ENCODE measurements at regions not wholly inside any gene's neighbourhood (a gene's known extent, or its start where the extent isn't known, plus 50 kb on each side); places are given as distances from the start of the nearest gene placed in this dataset.

DNA sequence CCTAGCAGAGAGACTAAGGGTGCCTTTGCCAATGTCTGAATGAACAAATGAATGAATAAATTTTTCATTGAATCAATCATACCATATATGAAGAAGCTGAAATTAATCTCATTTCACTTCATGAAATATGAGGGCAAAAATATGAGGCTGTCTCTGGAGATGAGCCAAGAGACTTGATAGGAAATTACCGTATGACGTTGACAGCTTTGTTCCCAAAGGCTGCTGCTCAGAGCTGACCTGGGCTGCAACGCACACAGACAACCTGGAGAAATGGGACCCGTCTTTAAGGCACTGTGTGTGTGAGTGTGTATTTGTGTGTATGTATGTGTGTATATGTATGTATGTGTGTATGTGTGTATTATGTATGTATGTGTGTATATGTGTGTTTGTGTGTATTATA is 226.1 kb downstream of the IRX2 start:
- DNase-seq: no peak

DNA sequence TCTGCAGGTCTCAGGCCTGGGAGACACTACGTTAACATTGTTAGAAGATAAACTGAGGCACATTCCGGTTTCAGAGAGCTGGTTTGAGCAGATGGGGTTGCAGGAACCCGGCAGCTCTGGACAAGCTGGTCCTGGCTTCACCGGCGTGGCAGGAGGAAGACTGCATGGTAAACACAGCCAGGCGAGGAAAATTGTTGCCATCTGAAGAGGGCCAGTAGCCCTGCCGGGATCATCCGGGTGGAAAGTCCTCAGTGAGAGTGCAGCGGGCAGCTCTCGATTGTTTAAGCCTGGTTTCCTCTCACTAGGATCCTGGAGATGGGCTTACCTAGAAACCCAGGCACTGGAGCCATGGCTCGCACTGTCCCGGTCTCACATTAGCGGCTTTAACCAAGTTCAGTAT is 226.9 kb downstream of the IRX2 start:
- no peak for DNase-seq

DNA sequence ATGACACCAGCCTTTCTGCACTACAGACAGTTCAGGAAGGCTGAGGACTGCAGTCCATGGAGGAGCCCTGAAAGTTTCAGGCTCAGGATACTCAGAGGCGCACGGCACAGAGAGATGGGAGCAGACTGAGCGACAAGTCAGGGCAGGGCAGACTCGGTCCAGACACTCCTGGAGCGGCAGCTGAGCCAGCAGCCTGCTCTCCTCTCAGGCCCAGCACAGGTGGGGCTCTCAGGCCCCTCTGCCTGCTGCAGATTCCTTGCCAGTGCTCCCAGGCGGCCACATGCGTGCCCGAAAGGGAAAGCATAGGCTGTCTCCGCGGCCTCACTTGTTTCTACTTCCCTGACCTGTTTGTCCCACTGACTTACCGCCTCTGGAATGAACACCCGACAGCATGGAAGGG is 228.3 kb downstream of the IRX2 start:
- no peak for DNase-seq

DNA sequence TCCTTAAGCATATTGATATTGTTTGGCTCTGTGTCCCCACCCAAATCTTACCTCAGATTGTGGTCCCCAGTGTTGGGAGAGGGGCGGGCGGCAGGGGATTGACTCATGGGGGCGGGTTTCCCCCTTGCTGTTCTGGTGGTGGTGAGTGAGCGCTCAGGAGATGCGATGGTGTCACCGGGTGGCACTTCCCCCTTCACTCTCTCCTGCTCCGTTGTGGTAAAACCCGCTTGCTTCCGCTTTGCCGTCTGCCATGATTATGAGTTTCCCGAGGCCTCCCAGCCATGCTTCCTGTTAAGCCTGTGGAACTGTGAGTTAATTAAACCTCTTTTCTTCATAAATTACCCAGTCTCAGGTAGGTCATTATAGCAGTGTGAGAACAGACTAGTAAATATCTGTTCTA is 229.1 kb downstream of the IRX2 start:
- DNase-seq: no peak

DNA sequence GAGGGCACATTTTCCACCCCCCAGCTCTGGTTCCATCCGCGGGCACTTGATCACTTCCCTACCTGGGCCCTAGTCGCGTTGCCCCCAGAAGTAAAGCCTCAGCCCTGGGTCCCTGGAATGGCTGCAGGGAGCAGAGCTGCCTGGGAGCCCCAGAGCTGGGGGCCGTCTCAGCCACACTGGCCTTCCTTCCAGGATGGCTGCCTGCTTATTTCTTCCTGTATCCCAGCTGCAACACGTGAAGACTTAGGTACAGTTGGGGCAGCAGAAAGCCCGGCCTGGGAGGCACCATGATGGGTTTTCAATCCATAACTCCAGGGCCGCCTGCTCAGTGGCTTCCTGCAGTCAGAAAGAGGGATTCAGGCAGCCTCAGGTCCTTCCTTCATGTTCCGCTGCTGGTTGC is 232.3 kb downstream of the IRX2 start:
- no peak for DNase-seq

DNA sequence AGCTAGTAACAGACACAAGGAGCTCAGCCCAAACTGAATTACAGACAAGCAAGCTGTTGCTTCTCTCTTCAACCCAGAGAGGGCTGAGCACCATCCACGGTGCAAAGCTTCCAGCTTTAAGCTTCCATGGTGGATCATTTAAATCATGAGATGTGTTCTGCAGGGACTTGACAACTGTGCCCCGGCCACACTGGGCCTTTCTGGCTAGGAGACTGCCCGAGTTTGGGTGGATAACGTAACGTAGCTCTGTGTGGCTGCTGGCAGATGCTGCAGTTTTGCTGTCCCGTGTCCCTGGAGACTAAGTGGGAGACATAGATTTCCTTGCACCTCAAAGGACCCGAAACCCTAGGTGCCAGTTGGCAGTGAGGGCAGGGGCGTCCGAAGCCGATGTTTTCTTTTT is 234.0 kb downstream of the IRX2 start:
- DNase-seq: no peak

DNA sequence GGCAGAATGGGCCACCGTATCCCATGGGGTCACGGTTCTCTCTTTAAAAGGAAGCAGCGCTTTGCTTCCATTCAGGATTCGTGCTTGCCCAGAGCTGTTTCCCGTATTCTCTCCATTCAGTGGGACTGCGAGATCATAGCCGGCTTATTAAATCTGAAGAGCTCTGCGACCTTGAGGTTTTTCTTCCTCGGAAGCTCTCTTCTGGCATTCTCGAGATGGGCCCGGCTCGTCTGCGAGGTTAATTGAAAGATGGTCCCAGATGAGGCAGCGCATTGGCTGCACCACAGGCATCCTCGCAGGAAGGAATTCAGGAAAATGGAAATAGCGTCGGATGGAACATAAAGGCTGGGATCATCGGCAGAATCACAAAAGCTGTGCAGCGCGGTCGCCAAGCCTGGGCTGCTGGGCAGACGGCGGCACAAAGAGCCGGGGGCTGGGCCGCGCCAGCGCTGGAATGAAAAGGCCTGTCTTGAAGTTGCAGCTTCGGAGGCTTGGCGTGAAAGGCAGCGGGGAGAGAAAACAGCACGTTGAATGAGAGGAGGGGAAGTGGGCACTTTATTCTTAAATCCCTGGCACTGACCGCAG is 236.2 kb downstream of the IRX2 start:
- no peak for DNase-seq

DNA sequence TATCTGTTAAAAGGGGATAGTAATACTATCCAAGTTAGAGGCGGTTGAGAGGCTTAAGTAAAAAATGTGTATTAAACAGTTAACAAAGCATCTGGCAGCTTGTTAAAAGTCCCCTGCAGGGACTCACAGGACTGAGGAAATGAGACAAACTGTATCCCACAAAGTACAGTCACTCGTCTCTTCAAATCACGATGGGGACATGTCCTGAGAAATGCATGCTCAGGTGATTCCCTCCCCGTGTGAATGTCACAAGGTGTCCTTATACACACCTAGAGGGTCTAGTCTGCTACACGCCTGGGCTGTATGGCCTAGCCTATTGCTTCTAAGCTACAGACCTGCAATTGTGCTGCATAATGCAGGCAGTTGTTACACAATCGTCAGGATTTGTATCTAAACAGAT is 237.0 kb downstream of the IRX2 start:
- no peak for DNase-seq

DNA sequence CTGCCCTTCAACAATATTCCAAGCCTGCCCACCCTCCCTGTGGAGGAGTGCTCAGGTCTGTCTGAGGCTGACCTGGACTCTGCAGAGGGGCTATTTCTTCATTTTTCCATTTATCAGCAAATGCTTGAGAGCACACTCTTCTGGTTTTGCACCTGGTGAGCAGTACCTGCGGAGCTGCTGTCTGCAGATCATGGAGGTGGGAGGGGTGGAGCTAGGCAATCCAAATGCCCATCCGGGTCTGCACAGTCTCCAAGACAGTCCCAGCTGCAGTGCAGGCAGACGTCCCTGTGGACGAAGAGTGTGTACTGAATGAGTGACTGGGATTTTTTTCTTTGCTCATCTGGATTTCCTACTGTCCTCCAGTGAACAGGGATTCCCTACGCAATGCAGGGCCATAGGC is 239.8 kb downstream of the IRX2 start:
- no peak for DNase-seq

DNA sequence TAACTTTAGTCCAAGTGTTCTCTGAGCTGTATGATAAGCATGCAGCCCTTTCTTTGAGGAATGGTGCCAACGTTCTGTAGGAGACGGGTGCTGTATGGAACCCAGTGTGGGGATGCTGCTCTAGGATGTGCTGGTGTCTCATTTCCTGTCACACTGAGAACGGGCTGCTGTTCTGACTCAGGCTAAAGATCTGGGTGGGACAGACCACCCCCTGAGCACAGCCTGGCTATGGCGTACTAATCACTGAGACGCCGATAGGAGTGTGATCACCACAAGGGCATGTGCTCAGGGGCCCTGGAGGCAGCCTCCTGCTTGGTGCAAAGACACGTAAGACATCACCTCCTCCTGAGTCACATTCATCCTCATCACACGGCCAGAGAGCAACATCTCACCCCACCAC is 240.4 kb downstream of the IRX2 start:
- no peak for DNase-seq

DNA sequence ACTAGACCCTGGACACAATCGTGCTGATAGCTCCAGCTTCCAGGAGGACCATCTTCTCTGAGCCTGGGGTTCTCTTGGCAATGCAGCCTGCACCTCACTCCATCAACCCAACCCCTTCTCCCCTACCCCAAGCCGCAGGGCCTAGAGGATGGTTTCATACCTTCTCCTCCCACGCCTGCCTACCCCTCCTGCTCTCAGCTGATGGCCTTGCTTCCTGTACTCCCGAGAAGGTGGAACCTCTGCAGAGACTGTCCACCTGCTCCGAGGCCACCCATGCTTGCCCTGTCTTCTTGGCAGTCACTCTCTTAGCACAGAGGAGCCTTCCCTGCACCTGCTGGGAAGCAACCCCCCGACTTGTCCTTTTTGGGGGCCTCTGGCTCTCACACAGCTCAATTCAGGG is 241.9 kb downstream of the IRX2 start:
- no peak for DNase-seq

DNA sequence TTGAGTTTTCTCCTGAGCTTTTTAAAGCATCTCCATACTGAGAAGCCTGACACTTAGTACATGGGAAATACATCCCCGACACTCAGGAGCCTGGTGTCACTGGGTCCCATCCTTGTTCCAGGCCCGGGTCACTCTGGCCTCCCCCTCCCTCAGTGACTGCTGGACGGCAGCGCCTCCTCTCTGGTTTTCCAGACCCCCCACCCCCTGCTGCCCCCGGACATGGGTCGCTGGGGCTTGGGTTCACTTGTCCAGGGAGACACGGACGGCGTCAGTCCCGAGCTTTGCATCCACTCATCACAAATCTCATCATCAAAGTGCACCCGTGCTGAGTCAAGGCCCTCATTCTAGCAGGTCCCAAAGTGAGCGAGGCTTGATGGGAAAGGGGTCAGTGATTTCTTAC is 243.0 kb downstream of the IRX2 start:
- no peak for DNase-seq

DNA sequence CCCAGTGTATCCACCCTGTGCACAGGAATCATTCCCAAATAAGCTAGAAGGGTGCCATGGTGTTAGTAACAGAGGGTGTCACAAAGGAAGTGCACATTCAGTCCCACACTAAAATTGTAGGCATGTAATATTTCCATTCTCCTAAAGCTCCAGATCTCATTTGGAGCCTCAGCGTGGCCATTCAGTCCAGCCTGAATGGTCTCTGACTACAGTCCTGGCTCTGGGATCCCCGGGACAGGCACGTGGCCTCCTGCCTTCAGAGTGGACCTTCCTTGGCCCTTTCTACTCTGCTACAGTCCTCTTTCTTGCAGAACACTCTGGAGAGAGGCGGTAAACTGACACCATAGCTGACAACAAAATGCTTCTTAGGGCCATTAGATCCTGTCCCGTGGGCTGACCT is 243.9 kb downstream of the IRX2 start:
- DNase-seq: no peak

DNA sequence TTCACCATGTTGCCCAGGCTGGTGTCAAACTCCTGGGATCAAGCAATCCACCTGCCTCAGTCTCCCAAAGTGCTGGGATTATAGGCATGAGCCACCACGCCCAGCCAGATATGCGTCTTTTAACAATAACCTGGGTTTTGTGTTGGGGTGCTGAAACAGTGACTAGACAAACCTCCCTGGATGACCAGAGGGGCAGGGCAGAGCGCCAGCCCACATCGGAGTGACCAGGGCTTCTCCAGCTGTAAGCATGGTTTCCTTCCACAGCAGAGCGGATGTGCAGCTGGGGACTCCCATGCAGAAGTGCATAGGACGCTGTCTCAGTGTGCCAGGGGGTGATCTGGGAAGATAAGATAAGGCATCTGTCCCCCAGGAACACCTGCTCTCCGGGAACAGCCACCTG is 244.9 kb downstream of the IRX2 start:
- no peak for DNase-seq

DNA sequence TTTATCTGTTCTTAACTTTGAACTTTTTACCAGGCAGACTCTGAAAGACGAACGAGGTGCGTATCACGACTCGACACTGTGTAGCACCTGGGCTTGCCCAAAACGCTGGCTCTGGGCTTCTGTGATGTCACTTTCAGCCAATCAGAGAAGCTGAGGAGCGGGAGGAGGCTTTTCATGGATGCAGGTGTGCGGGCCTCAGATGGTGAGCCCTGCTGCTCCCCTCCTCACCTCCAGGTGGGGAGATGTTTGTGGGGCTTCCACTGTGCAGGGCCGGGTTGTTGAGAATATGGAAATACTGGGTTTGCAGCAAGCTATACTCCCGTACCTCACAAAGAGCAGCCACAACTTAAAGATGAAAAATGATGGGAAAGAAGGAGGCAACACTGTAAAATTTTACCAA is 246.3 kb downstream of the IRX2 start:
- DNase-seq: no peak

DNA sequence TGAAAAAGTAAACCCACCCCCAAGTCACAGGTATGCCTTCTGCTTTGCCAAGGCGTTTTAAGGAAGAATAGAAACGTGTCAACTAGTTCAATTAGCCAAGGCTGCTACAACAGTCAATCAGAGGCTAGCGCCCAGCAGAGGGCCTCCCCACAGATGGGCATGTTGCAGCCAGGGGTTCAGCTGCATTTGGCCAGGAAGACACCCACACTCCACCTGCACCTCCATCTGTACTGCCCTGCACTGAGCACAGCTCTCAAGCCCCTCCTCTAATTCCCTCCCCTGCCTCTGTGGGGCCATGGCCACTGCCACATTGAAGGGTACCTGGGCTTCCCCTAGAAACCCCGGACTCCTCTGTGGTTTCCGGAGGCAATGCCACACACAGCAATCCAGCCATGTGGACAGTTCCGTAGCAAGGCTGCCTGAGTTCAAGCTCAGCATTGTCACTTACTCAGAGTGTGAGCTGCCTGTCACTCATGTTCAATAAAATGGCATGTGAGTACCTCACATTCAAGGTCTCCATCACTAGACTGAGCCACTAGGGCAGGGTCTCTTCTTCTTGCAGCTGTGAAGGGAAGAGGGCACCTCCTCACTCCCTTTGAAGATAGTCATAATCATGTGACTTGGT is 248.4 kb downstream of the IRX2 start:
- DNase-seq: no peak

DNA sequence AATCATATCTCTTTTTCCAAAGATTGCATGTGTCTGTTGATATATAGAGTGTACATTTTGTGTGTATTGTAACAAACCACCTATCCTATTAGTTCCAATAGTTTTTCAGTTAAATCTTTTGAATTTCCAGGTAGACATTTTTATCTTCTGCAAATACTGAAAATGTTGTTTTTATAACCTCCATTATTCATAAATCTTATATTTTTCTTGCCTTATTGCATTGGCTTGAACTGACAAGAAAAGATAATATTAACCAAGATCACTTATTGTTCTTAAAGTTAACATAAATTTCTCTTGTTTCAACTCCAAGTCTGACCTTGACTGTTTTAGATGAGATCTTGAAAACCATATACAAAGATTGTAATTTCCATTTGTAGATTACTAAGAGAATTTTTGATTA is 251.6 kb downstream of the IRX2 start:
- DNase-seq: no peak

DNA sequence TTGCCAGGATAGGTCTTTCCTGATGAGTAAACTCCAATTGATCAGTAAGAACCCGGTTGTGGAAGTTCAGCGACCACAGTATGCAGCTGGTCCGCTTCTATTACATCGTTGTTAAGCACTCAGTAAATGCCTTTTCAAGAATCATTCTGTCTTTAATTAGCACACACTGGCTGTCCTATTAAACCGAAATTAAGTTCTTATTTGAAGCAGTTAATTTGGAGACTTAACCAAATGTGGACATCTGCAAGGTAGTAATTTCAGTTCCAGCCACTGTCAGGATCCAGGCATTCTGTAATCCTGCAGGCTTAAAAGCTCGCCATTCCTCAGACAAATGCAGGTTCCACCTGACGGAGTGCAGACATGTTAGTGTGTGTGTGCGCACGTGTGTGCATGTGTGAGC is 254.6 kb downstream of the IRX2 start:
- no peak for DNase-seq

DNA sequence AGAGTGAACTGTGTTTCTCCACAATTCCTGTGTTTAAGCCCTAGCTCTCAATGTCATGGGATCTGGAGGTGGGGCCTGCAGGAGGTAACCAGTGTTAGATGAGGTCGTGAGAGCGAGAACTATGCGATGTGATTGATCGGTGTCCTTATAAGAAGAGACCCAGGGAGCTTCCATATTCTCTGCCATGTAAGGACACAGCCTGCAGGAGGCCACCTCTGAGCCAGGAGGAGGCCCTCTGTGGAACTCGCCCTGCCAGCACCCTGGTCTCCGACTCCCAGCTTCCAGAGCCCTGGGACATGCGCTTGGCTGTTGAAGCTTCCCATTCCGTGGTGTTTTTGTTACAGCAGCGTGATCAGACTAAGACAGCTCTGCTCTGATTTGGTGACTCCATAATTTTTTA is 255.4 kb downstream of the IRX2 start:
- DNase-seq: no peak

DNA sequence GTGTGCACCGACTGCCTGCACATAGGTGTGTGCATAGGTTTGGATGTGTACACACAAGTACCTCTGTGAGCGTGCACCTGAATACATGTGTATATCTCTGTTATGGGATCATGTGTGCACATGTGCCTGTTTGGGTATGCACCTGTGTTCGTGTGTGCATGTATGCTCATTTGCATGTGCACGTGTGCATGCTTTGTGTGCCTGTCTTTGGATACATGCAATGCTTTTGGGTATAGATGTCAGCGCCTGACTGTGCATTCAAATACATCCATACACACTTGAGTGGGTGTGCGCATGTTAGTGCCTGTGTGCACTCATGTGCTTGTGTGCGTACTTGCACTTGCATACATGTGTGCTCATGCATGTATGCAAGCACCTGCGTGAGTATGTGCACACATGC is 258.1 kb downstream of the IRX2 start:
- no peak for DNase-seq

DNA sequence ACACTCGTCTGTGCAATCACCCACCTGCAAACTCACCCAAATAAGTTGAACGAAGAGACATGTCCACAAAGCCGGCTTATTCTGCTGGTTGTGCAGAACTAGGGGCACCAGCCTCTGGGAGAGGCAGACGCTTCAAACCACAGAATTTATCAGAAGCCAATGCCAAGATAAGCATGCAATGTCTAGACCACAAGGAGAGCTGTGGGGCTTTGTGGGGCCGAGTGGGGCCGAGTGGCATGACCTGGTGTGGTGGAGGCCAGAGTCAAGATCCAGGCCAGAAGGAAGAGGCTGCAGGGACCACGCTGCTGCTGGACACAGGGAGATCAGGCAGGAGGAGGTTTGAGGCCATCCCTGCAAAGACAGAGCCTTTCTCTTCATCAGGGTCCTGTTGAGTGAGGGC is 259.0 kb downstream of the IRX2 start:
- no peak for DNase-seq

DNA sequence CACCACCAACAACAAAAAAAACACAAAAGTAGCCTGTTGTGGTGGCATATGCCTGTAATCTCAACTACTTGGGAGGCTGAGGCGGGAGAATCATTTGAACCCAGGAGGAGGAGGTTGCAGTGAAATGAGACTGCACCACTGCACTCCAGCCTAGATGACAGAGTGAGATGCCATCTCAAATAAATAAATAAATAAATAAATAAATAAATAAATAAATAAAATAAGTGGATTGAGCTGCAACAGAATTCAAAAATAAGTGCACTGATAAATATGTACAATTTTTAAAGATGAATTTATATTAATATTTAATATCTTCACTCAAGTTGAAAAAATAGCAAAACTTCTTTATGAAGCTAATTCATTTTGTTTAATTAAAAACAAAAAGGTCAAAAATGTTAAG is 259.6 kb downstream of the IRX2 start:
- DNase-seq: no peak

DNA sequence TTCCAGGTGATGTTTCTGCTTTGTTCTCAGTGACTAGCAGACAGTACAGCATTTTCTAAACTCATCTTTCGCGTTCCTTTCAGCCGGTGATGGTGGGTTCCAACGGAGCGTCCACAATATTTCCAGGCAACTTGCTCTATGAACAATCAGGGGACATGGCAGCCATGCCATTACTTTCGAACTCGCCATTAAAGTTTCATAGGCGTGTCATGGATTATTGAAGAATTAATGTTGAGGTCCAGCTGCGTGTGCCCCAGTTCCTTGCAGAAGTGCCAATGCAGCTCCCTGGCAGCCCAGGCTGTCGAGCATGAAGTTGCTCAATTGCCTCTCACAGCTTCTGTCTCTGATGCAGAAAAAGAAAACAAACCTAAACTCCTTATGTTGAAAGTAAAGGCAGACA is 262.2 kb downstream of the IRX2 start:
- DNase-seq: no peak

DNA sequence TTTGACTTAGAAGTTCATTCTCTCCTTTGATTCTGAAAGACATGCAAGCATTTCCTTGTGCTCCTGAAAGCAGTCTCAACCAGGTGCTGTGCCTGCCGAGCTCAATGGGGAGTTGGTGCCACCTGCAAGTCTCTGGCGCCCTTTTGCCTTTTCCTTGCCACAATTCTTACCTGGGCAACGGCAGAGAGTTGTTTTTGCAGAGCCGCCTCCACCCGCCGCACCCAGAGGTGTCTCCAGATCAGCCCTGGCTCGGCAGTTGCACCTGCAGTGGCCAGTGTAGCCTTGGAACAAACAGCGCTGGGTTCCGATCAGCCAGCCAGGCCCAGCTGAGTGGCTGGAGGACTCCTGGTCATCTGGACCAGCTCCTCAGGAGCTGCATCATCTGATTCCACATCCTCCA is 262.9 kb downstream of the IRX2 start:
- DNase-seq: no peak

DNA sequence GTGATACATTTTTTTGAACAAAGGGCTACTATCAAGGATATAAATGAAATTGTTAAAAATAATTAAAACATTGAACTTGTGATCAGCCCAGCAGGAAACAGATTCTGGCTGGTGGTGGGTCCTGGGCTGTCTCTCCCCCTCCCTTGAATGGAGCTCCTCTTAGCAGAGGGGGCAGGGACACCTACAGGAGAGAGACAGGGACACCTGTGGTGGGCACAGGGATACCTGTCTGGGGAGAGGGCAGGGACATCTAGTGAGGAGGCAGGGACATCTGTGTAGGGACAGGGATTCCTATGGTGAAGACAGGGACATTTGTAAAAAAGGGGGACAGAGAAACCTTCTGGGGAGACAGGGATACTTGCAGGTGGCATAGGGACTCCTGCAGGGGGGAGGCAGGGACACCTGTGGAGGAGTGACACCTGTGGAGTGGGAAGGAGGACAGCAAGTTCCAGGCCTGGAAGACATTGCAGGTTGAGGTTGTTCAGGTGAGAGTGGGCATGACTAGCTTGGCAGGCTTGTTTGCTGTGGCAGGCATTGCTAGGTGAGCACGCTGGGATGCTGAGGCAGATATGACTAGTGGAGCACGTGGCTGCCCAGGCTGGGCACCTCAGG is 264.2 kb downstream of the IRX2 start:
- no peak for DNase-seq

Measured in DMS53 (cell line).